Stomach (tissue), 4 donors: ENCODE measurements at regions not wholly inside any gene's neighbourhood (a gene's known extent, or its start where the extent isn't known, plus 50 kb on each side); places are given as distances from the start of the nearest gene placed in this dataset.

Source experiments
- CTCF ChIP-seq, 7 experiments: fragments of 450-650 bp in 4 of 7; fragments of 200-600 bp in 3 of 7; sonication (generic) in 3 of 7; IDR thresholded peaks; one replicate each; pipeline ENCODE4 v1.5.1; 2016 to 2019; ENCODE audit warnings: antibody characterized with exemption in 7 of 7, control low read depth in 2 of 7, mild to moderate bottlenecking in 1 of 7
- POLR2A ChIP-seq, 4 donors: fragments of 450-650 bp; IDR thresholded peaks; one replicate each; pipeline ENCODE4 v1.6.1; 2016; ENCODE audit warnings: antibody characterized with exemption in 4 of 4, control low read depth in 2 of 4, mild to moderate bottlenecking in 1 of 4, moderate library complexity in 1 of 4

- no peak for TF ChIP-seq CTCF (IDR thresholded peaks at IDR 0.05)
- TF ChIP-seq POLR2A (IDR thresholded peaks at IDR 0.05) = no peak
These were observed 117.5 kb downstream of the SOX4 start for GRCh38 chr6:21710908-21711627.
